A673 (cell line): ENCODE measurements at regions not wholly inside any gene's neighbourhood (a gene's known extent, or its start where the extent isn't known, plus 50 kb on each side); places are given as distances from the start of the nearest gene placed in this dataset.

Experiments used
- BruUV-seq: library from RNA; stranded (reverse); fragments of 400-500 nt; replicated peaks from 2 replicates; lab custom pipeline; 2021; lab: Mats Ljungman, UMichigan
- CTCF ChIA-PET: fragments of 300-600 bp; sonication (Branson Sonifier 250); formaldehyde crosslinking; loops from one replicate; lab custom pipeline; 2022; ENCODE audit warnings: antibody characterized with exemption; lab: Charles Lee
- POLR2A ChIA-PET: fragments of 300-600 bp; sonication (Branson Sonifier 250); formaldehyde crosslinking; loops from one replicate; lab custom pipeline; 2022; ENCODE audit warnings: antibody characterized with exemption; ENCODE audit not compliant: low non-redundant PET; lab: Charles Lee
- DNase-seq: peaks from one replicate; pipeline ENCODE4 v3.0.0-alpha.2; 2015; ENCODE audit warnings: low spot score
- H3K27ac ChIP-seq: fragments of 200-600 bp; sonication (generic); 2 replicates; pipeline ENCODE4 v1.5.1; 2016; ENCODE audit warnings: mixed run types, low read depth, mild to moderate bottlenecking, mixed read lengths, antibody characterized with exemption, low read length; ENCODE audit not compliant: poor library complexity, severe bottlenecking
- H3K27me3 ChIP-seq: fragments of 200-600 bp; sonication (generic); replicated peaks from 2 replicates; pipeline ENCODE4 v1.6.1; 2017; ENCODE audit warnings: mixed run types, low read depth, mild to moderate bottlenecking, mixed read lengths, antibody characterized with exemption, low read length; ENCODE audit not compliant: insufficient read depth, poor library complexity
- H3K36me3 ChIP-seq: fragments of 200-600 bp; sonication (generic); 2 replicates; pipeline ENCODE4 v1.6.1; 2016; ENCODE audit warnings: mixed run types, mild to moderate bottlenecking, mixed read lengths, antibody characterized with exemption, low read length; ENCODE audit not compliant: insufficient read depth, poor library complexity, severe bottlenecking
- H3K4me1 ChIP-seq: fragments of 200-600 bp; sonication (generic); 2 replicates; pipeline ENCODE4 v1.6.1; 2017; ENCODE audit warnings: mixed run types, mild to moderate bottlenecking, mixed read lengths, antibody characterized with exemption, low read length; ENCODE audit not compliant: insufficient read depth, poor library complexity, severe bottlenecking
- H3K4me3 ChIP-seq: fragments of 200-600 bp; sonication (generic); 2 replicates; pipeline ENCODE4 v1.5.1; 2016; ENCODE audit warnings: low read depth, mixed run types, mild to moderate bottlenecking, mixed read lengths, low read length; ENCODE audit not compliant: poor library complexity, severe bottlenecking
- H3K9me3 ChIP-seq: fragments of 200-600 bp; sonication (generic); 2 replicates; pipeline ENCODE4 v1.6.1; 2016; ENCODE audit warnings: mixed run types, low read depth, mild to moderate bottlenecking, mixed read lengths, antibody characterized with exemption, low read length; ENCODE audit not compliant: poor library complexity, severe bottlenecking
- EZH2 ChIP-seq: fragments of 200-600 bp; sonication (generic); IDR thresholded peaks from 2 replicates; pipeline ENCODE4 v1.6.1; 2017; ENCODE audit warnings: borderline replicate concordance, low read depth, mild to moderate bottlenecking, mixed read lengths, antibody characterized with exemption, low read length; ENCODE audit not compliant: poor library complexity, severe bottlenecking
- intact Hi-C: fragments of 100-400 bp; cut with micrococcal nuclease; formaldehyde crosslinking; loops from one replicate; pipeline ENCODE4 v1.10.0; 2022; ENCODE audit not compliant: unreplicated experiment
- TF ChIP-seq, protein P1 (sequence below): fragments of 300-800, 200-600 bp; sonication (generic); conservative IDR thresholded peaks from 2 replicates; pipeline ENCODE4 v1.5.1; 2017; ENCODE audit warnings: low read depth, mild to moderate bottlenecking, antibody characterized with exemption, low read length, moderate library complexity, mixed read lengths

DNA sequence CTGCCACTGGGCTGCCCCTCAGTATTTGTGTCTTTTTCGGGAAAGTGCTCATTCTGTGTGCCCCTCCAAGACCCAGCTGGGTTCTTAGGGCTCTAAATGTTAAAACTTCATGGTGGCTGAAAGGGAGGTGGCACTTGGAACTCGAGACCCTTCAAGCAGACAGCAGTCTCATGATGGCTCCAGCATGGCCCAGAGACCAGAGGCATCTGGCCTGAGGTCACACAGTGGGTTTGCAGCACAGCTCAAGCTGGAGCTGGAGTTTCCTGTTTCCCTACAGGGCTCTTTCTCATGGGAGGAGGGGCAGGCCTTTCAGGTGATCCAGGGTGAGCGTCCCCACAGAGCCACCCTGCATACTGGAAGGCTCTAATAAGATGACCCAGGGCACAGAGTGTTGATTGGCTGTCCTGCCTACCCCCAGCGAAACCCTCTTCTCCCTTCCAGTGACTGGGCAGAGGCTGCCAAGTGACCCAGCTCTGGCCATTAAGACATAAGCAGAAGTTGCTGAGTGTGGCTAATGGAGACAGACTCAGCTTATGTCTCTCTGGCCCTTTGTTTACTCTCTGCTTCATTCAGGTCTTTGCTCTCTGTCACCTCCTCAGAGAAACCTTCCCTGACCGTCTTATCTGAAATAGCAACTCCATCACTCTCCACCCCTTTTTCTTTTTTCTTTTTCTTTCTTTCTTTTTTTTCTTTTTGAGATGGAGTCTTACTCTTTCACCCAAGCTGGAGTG is 166.6 kb upstream of the SMAD3 start:
- peaks cover 1% of the 10 kb centered on the region for H3K4me1 ChIP-seq
- no TSS peak for BruUV-seq
- no peak for DNase-seq
- intact Hi-C loops: no loop called here
- no peak overlapping the region for H3K27ac ChIP-seq
- POLR2A ChIA-PET: no interaction called here
- H3K36me3 ChIP-seq: no peaks in the 10 kb centered on the region
- H3K27me3 ChIP-seq: no peaks in the 10 kb centered on the region
- CTCF ChIA-PET: no interaction called here
- no peak overlapping the region for H3K4me3 ChIP-seq
- no peaks in the 10 kb centered on the region for H3K9me3 ChIP-seq
- TF ChIP-seq, protein P1, sequence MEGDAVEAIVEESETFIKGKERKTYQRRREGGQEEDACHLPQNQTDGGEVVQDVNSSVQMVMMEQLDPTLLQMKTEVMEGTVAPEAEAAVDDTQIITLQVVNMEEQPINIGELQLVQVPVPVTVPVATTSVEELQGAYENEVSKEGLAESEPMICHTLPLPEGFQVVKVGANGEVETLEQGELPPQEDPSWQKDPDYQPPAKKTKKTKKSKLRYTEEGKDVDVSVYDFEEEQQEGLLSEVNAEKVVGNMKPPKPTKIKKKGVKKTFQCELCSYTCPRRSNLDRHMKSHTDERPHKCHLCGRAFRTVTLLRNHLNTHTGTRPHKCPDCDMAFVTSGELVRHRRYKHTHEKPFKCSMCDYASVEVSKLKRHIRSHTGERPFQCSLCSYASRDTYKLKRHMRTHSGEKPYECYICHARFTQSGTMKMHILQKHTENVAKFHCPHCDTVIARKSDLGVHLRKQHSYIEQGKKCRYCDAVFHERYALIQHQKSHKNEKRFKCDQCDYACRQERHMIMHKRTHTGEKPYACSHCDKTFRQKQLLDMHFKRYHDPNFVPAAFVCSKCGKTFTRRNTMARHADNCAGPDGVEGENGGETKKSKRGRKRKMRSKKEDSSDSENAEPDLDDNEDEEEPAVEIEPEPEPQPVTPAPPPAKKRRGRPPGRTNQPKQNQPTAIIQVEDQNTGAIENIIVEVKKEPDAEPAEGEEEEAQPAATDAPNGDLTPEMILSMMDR: no peak
- no peak for TF ChIP-seq EZH2

DNA sequence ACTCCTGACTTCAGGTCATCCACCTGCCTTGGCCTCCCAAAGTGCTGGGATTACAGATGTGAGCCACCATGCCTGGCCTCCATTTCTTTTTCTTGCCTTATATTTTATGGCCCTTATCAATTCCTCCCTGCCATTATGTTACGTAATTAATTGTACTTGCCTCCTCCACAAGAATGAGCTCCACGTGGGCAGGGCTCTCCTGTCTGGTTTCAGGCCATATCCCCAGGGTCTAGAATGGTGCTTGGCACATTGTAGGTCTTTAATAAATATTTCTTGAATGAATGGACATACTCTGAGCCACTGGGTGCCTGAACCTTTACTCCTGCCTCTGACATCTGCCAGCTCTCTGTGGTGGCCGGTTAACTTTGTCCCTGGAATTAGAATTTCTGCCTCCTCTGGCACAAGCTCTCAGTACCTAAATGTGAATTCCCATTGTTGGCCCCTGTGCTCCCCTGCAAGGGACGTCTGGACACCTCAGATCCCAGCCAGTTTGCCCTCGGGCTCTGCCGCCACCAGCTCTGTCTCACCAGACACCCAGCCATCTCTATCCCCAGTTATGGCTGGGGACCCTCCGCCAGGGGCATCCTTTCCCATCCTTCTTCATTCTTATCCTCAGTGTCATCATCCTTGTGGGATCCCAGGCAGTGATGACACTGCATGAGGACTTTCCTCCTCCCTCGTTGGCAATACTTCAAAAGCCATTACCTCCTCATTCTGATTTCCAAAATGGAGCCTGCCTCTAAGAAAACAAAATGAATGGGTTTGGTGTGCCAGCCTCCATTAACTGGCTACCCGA is 165.6 kb upstream of the SMAD3 start:
- no peak for DNase-seq
- H3K4me1 ChIP-seq: peaks cover 6% of the 10 kb centered on the region
- ChIA-PET CTCF (no interaction called here), POLR2A (no interaction called here)
- TF ChIP-seq EZH2: no peak
- TF ChIP-seq, protein P1: no peak
- H3K27me3 ChIP-seq: no peaks in the 10 kb centered on the region
- no peak overlapping the region for H3K4me3 ChIP-seq
- intact Hi-C loops: no loop called here
- H3K36me3 ChIP-seq: no peaks in the 10 kb centered on the region
- H3K27ac ChIP-seq: no peak overlapping the region
- H3K9me3 ChIP-seq: no peaks in the 10 kb centered on the region
- no TSS peak for BruUV-seq

DNA sequence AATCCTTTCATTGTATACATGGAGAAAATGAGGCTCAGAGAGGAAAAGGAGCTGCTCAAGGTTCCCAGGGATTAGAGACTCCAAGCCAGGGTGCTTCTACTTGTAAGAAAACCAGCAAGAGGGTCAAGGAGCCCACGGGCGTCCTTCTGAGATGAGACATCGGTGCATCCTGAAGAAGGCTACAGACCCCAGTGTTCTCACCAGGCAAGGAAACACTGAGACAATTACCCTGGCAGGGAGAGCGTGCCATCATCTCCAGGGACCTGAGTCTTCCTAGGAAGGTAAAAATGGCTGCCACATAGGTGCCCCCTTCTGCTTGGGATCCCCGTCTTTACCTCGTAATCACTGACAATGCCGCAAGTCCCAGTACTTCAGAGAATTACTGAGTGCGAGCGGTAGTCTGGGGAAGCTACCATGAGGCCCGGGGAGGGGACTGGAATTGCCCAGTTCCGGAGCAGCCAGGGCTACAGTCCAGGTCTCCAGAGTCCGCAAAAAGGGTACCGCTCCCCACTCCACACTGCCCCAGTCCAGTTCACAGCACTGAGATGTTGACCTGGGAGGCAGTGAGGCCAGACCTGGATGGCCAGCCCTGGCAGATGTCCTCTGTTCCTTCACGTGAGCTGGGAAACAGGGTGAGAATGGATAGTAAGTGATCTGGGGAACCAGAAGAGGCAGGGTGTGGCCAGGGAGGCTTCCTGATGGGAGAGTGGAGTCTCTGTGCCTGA is 164.7 kb upstream of the SMAD3 start:
- Histone ChIP-seq H3K36me3 (no peaks in the 10 kb centered on the region), H3K9me3 (no peaks in the 10 kb centered on the region), H3K4me1 (peaks cover 6% of the 10 kb centered on the region), H3K27me3 (no peaks in the 10 kb centered on the region), H3K4me3 (no peak overlapping the region), H3K27ac (no peak overlapping the region)
- no TSS peak for BruUV-seq
- TF ChIP-seq, protein P1: no peak
- TF ChIP-seq EZH2: no peak
- DNase-seq: no peak
- intact Hi-C loops: no loop called here
- ChIA-PET POLR2A (interaction anchor here (0.6 kb wide), 1 partner anchor 48 kb away, joined by 4 read pairs; no protein-coding TSS in a partner anchor), CTCF (no interaction called here)
